ENCODE measurements at regions not wholly inside any gene's neighbourhood (a gene's known extent, or its start where the extent isn't known, plus 50 kb on each side); places are given as distances from the start of the nearest gene placed in this dataset.

DNA sequence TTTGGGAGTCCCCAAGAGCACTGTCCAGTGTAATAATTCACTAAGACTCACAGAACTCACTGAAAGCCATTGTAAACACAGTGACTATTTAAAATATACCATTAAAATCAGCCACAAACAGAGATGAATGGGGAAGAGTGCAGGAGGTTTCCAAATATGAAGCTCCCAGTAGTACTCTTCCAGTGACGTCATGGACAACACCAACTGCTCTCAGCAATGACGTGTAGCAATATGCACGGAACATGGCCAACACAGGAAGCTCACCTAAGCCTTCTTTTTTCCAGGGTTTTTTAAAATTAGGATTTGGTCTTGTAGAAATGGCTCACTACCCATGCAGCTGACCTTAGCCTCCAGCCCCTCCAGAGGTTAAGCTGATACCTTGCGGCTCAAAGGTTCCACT, 1224.1 kb upstream of the CADM2 start:
- DNase-seq (ENCODE audit: low read depth in 2 of 2) = no peak

DNA sequence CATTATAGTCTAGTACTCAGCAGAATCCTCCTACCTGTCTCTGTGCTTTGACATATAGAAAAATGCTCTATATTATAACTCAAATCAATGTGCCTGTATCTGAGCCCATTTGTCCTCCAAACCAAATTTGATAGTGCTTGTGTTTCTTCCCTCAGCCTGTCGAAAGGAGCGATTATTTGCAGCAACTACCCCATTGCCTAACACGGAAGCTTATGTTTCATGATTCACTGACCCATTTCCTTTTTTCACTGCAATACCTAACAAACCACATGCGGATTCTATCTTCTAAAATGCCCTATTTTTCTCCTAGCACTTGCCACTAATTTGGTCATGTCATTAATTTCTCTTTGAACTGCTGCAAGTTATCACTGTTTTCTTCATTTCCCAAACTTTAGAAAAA, 1220.6 kb upstream of the CADM2 start:
- DNase-seq (ENCODE audit: low read depth in 2 of 2) = no peak

GRCh38 chr3:83740504-83740903, 1218.3 kb upstream of the CADM2 start:
- DNase-seq (ENCODE audit: low read depth in 2 of 2) = no peak

GRCh38 chr3:83765956-83766355, 1192.8 kb upstream of the CADM2 start:
- no peak for DNase-seq (ENCODE audit: low read depth in 2 of 2)

- no peak for DNase-seq (ENCODE audit: low read depth in 2 of 2)
Observed at GRCh38 chr3:83769791-83770663, 1188.8 kb upstream of the CADM2 start.

DNA sequence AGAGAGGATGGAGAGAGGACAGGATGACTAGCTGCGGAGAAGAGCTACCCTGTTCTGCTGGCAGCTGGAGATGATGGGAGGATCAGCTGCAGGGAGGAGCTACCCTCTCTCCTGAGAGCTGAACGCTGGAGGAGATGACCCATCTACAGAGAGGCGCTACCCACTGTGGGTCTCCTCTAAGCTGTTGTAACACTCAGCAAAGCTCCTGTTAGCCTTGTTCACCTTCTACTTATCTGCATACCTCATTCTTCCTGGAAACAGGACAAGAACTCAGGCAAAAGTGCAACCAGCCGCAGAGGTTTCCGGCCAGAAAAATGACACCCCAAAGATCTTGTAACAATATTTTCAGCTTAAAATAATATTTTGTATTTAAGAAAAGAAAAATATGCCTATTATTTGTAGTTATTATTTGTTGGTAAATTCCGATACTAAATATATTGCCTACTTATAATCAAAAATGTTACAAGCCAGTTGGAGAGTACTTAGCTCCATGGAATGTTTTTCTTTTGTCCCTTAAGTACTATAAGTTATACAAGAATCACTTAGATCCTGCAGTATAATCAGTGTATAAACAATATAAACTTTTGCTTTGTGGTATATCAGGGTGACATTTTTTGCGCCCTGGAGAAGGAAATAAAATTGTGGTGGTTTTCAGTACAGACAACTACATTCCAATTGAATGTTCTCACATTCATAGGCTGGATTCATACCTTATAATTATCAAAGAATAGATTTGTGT, 1188.0 kb upstream of the CADM2 start:
- no peak for DNase-seq (ENCODE audit: low read depth in 2 of 2)

- DNase-seq (ENCODE audit: low read depth in 2 of 2) = no peak
Observed at GRCh38 chr3:83802801-83803200, 1156.0 kb upstream of the CADM2 start.

DNA sequence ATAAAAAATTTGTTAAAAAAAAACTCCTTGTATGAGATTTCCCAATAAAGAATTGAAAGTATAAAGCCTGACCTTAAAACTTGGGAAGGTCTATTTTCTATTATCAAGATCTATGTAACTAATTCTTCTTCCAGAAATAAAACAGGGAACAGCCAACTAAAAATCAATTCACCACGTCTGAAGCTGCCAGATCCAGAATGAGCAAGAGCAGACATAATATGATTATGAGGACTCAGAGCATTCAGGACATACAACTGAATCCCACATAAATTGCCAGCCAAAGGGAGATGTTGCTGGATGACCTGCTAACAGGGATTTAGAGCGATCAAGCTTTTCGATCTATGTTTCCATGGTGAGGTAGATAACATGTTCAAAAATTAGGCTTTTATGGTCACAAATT, 1151.3 kb upstream of the CADM2 start:
- no peak for DNase-seq (ENCODE audit: low read depth in 2 of 2)

DNA sequence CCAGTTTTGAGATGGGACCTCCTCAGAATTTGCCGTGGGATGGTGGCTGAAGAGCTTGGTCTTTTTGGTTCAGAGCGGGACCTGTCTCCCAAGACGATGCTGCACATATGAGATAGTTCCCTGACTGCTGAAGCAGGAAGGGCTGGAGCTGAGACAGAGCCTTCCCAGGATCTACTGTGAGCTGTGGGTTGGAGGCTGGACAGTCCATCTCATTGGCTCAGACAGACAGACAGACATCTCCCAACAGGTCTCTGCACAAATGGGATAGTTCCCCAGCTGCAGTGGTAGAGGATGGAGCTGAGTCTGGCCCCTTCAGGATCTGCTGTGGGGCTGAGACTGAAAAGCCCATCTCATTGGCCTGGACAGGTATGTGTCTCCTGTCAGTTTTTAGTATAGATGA, 1145.6 kb upstream of the CADM2 start:
- no peak for DNase-seq (ENCODE audit: low read depth in 2 of 2)

GRCh38 chr3:83816653-83817052, 1142.1 kb upstream of the CADM2 start:
- no peak for DNase-seq (ENCODE audit: low read depth in 2 of 2)

DNA sequence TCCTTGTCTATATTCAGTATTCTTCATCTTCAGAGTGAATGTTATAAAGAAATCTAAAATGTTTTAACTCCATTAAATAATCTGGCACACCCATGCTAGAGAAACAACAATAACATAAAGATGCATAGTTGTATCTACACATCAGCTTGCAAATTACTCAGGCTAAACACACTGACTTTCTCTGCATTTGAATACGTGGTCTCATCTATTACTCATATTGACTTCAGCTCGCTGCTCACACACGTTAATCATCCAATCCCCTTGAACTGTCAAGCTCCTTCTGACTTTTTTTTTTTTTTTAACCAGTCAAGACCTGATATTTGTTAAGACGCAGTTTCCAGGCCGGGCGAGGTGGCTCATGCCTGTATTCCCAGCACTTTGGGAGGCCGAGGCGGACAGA, 1137.3 kb upstream of the CADM2 start:
- DNase-seq (ENCODE audit: low read depth in 2 of 2) = no peak

DNA sequence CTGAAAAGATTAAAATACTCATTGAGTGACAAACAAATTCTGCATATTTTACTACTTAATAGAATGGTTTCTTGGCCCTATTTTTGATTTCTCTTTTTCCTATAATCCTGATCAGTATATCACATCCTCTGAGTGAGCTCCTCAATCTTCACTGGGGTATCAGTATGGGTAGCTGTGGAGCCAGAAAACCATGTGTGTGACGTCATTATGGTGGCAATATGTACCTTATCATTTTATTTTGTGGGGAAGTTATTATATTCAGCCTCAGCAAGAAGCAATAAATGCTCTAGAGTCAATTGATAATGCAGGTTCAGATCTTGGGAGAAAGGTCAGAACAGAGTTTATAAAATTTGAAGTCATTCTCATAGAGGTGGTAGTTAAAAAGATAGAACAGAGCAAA, 1135.7 kb upstream of the CADM2 start:
- DNase-seq (ENCODE audit: low read depth in 2 of 2) = no peak

DNA sequence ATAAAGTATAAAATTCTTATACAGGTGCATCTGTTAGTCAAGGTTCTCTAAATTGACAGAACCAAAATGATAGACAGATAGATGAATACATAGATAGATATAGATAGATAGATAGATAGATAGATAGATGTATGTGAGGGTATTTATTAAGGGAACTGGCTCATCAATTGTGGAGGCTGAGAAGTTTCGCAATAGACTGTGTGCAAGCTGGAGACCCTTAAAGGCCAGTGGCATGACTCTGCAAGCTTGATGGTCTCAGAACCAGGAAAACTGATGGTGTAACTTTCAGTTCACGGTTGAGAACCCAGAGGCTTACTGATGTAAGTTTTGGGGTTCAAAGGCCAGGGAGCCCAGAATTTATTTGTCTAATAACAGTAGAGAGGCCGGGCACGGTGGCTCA, 1123.7 kb upstream of the CADM2 start:
- no peak for DNase-seq (ENCODE audit: low read depth in 2 of 2)

- DNase-seq (ENCODE audit: low read depth in 2 of 2) = no peak
Observed at GRCh38 chr3:83842511-83842910, 1116.3 kb upstream of the CADM2 start.

DNA sequence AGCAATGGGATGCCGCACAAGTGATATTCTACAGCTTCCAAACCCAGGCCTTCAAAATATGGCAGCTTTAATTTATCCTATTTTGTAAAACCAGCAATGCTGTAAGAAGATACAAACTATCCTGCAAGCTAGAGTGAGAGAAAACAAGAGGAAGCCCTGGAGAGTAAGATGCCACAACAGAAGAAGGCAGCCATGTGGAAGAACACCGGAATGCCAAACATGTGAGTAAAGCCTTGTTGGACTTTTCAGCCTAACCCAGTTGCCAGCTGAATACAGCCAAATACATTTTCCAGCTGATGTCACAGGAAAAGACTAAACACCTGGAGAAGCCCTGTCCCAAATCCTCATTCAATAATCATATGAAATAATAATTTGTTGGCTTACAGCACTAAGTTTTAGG, 1115.1 kb upstream of the CADM2 start:
- no peak for DNase-seq (ENCODE audit: low read depth in 2 of 2)

DNA sequence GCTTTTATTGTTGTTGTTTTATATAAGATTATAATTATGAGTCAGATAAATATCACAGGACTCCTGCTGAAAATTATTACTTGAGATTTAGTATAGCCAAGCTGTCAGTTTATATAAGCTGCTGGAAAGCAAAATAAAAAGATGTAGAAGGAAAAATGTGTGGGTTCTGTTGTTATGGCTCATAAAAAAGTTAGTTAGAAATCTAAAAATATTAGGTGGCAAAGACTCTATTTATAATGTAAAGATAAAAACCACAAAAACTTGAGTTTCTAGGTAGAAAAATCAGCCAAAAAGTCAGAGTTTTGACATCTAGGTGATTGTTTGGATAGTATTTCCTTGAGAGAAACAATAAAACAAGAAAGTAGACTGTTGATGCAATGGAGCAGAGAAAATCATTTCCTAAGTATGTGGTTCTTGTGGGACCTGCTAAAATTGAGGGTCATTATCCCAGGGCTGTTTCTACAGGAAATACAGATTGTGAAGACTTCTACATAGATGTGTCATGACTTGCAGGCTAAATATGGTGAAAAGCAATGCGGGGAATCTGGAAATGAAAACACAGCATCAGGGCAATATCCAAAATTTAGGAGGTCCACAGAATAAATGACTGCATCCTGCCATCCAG, 1109.6 kb upstream of the CADM2 start:
- no peak for DNase-seq (ENCODE audit: low read depth in 2 of 2)

DNA sequence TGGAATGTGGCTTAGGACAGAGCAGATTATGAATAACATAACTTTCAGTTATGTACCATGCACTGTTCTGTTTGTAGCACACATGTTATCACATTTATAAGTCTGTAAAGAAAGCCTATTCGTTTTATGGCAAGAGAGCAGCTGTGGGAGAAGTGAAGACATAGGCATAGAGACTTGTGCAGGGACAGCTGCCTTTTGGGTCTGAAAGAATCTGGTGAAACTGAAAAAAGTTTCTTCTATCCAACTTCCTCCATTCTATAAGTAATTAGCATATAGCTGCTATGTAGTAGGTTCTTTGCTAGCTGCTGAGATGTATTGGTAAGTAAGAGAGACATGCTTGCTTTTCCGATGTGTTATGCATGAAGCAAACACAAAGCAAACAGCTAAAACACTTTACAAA, 1095.4 kb upstream of the CADM2 start:
- no peak for DNase-seq (ENCODE audit: low read depth in 2 of 2)

DNA sequence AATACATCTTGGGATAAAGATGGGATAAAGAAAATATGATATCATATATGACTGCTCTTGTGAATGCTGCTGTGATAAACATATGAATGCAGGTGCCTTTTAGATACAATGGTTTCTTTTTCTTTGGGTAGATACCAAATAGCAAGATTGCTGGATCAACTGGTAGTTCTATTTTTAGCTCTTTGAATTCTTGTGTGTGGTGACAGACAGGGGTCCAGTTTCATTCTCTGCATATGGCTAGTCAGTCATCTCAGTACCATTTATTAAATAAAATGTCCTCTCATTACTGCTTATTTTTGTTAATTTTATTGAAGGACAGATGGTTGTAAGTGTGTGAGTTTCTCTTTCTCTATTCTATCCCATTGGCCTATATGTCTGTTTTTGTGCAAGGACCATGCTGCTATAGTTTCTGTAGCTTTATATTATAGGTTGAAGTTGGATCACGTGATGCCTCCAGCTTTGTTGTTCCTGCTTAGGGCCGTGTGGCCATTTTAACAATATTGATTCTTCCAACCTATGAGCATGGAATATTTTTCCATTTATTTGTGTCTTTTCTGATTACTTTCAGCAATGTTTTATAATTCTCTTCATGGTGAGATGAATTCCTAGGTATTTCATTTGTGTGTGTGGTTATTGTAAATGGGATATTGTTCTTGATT, 1089.8 kb upstream of the CADM2 start:
- DNase-seq (ENCODE audit: low read depth in 2 of 2) = no peak

- DNase-seq (ENCODE audit: low read depth in 2 of 2) = no peak
Observed at GRCh38 chr3:83873550-83873949, 1085.2 kb upstream of the CADM2 start.

DNA sequence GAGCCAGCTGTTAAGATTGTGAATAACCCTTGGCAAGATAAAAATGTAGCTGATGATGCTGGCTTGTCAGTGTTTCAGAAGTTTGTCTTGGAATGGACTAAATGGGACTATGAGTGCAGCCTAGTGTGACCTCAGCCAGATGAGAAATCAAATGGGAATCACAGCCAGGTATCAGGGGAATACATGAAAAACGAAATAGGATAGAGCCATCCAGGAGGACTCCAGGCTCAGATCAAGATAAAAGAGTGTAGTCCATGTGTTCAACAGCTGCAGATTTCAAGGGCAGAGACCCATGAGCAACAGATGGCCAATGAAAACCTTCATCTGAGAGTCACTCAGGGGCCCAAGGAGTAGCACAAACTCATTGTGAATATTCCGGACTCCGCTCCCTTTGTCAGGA, 1080.9 kb upstream of the CADM2 start:
- no peak for DNase-seq (ENCODE audit: low read depth in 2 of 2)

GRCh38 chr3:83882701-83883100, 1076.1 kb upstream of the CADM2 start:
- no peak for DNase-seq (ENCODE audit: low read depth in 2 of 2)
